ENCODE measurements at regions not wholly inside any gene's neighbourhood (a gene's known extent, or its start where the extent isn't known, plus 50 kb on each side); places are given as distances from the start of the nearest gene placed in this dataset.

GRCh38 chr1:98559291-98559690 is 102.2 kb upstream of the SNX7 start:
- no peak for TF ChIP-seq CTCF (IDR thresholded peaks at IDR 0.05)
- no peak for TF ChIP-seq POLR2A (IDR thresholded peaks at IDR 0.05)
- TF ChIP-seq POLR2AphosphoS5 (IDR thresholded peaks at IDR 0.05): no peak
